ENCODE measurements at regions not wholly inside any gene's neighbourhood (a gene's known extent, or its start where the extent isn't known, plus 50 kb on each side); places are given as distances from the start of the nearest gene placed in this dataset.

GRCh38 chr12:124472690-124473279 is 94.6 kb downstream of the NCOR2 start:
- H3K4ac ChIP-seq (ENCODE audit: low read depth, low read length): no peak overlapping the region
- no peaks in the 10 kb centered on the region for H3K9me3 ChIP-seq (ENCODE audit: control insufficient read depth, low read depth, low read length)
- H3K23ac ChIP-seq (ENCODE audit: insufficient read length, low read depth, low read length): no peak overlapping the region
- Mint-ChIP-seq H3K4me1 (no peaks in the 10 kb centered on the region; a peak in 1 of 4 replicates), H3K9me3 (peaks cover 19 to 20% of the 10 kb centered on the region in 2 experiments), H3K4me3 (no peak overlapping the region), H3K27ac (no peak overlapping the region), H3K27me3 (ENCODE audit: low read depth) (no peaks in the 10 kb centered on the region), H3K36me3 (ENCODE audit: insufficient read depth in 1 of 3, low read depth in 3 of 3) (peaks cover 79 to 90% (median 88%) of the 10 kb centered on the region in 3 experiments)
- H3K27ac ChIP-seq (ENCODE audit: insufficient read length, low read depth, low read length): no peak overlapping the region
- H3K18ac ChIP-seq (ENCODE audit: insufficient read length, low read depth, low read length): no peak overlapping the region
- H3K9ac ChIP-seq (ENCODE audit: extremely low read depth, insufficient read length, low read length): no peak overlapping the region
- no peak overlapping the region for H2BK20ac ChIP-seq (ENCODE audit: low read depth, low read length, poor library complexity, severe bottlenecking)
- H3K79me1 ChIP-seq (ENCODE audit: insufficient read depth, low read depth, low read length, poor library complexity, severe bottlenecking): peaks cover 3% of the 10 kb centered on the region
- no peak overlapping the region for H3K4me2 ChIP-seq (ENCODE audit: insufficient read depth, insufficient read length, low read length)
- H4K8ac ChIP-seq (replicated peaks; ENCODE audit: insufficient read length, low read depth, low read length): no peak overlapping the region
- no peak overlapping the region for H2BK5ac ChIP-seq (ENCODE audit: insufficient read length, low read length)
- H2AK5ac ChIP-seq (ENCODE audit: insufficient read length, low read length): no peak overlapping the region
- TF ChIP-seq CTCF (conservative IDR thresholded peaks at IDR 0.05): no peak
- no CpG with 5 or more reads among the region's 14 CpGs for WGBS (ENCODE audit: extremely low coverage, insufficient read length, low lambda C conversion rate)
- no peaks in the 10 kb centered on the region for H4K20me1 ChIP-seq (ENCODE audit: control insufficient read depth, insufficient read depth, insufficient read length)
- H2BK12ac ChIP-seq (ENCODE audit: insufficient read length, low read depth, low read length): no peak overlapping the region
- H3K4me1 ChIP-seq (ENCODE audit: insufficient read depth, low read length): no peaks in the 10 kb centered on the region
- no peak overlapping the region for H2BK120ac ChIP-seq (ENCODE audit: low read depth, low read length, poor library complexity, severe bottlenecking)
- H3K27me3 ChIP-seq (ENCODE audit: insufficient read depth, low read length): no peaks in the 10 kb centered on the region
- H4K5ac ChIP-seq (ENCODE audit: insufficient read length, low read depth, low read length): no peak overlapping the region
- H3T11ph ChIP-seq (ENCODE audit: low read length): no peak overlapping the region
- H3K79me2 ChIP-seq (ENCODE audit: insufficient read depth, low read length): peaks cover 5% of the 10 kb centered on the region; the same call in 1 of the 2 replicates
- H3K23me2 ChIP-seq (ENCODE audit: insufficient read length, low read depth, low read length, poor library complexity, severe bottlenecking): no peaks in the 10 kb centered on the region
- H3K14ac ChIP-seq (ENCODE audit: insufficient read depth, low read length): no peak overlapping the region
- H3K56ac ChIP-seq (ENCODE audit: insufficient read length, low read depth, low read length): no peak overlapping the region
- H2BK15ac ChIP-seq (ENCODE audit: low read depth, low read length): no peak overlapping the region
- H2AFZ ChIP-seq (ENCODE audit: low read length): no peak overlapping the region
- H4K91ac ChIP-seq (ENCODE audit: insufficient read length, low read depth, low read length): no peak overlapping the region
- no peak for DNase-seq

Data from H9 (cell line).